Suprapubic skin (tissue), 4 donors: ENCODE measurements at regions not wholly inside any gene's neighbourhood (a gene's known extent, or its start where the extent isn't known, plus 50 kb on each side); places are given as distances from the start of the nearest gene placed in this dataset.

Source experiments
- DNase-seq, 2 donors: peaks; one replicate each; pipeline ENCODE4 v3.0.0-alpha.2; 2019; ENCODE audit warnings: low spot score in 2 of 2
- H3K27ac ChIP-seq: fragments of 200-600 bp; sonication (generic); one replicate; pipeline ENCODE4 v1.5.1; 2019
- H3K27me3 ChIP-seq: fragments of 200-600 bp; sonication (generic); one replicate; pipeline ENCODE4 v1.5.1; 2019
- H3K36me3 ChIP-seq: fragments of 200-600 bp; sonication (generic); one replicate; pipeline ENCODE4 v1.5.1; 2019
- H3K4me1 ChIP-seq: fragments of 200-600 bp; sonication (generic); one replicate; pipeline ENCODE4 v1.5.1; 2019
- H3K4me3 ChIP-seq: fragments of 200-600 bp; sonication (generic); one replicate; pipeline ENCODE4 v1.5.1; 2019; ENCODE audit warnings: mild to moderate bottlenecking
- H3K9me3 ChIP-seq: fragments of 200-600 bp; sonication (generic); one replicate; pipeline ENCODE4 v1.5.1; 2019
- EP300 ChIP-seq: sonication (generic); formaldehyde crosslinking; IDR thresholded peaks from one replicate; pipeline ENCODE4 v1.6.1; 2017; ENCODE audit warnings: antibody characterized with exemption
- POLR2A ChIP-seq, 2 donors: fragments of 450-650 bp; IDR thresholded peaks; one replicate each; pipeline ENCODE4 v1.6.1; 2017; ENCODE audit warnings: antibody characterized with exemption in 2 of 2, mild to moderate bottlenecking in 2 of 2, moderate library complexity in 2 of 2
- POLR2AphosphoS5 ChIP-seq, 3 donors: sonication (generic); formaldehyde crosslinking; IDR thresholded peaks; one replicate each; pipeline ENCODE4 v1.6.1; 2017; ENCODE audit warnings: antibody characterized with exemption in 3 of 3
- WGBS: methylation state at CpG from one replicate; pipeline ENCODE4 v1.1.5; 2018; 5-methylcytosine and 5-hydroxymethylcytosine counted together
- TF ChIP-seq, protein P1 (sequence below), 2 donors: fragments of 200-600 bp in 1 of 2; fragments of 450-650 bp in 1 of 2; sonication (generic) in 1 of 2; IDR thresholded peaks; one replicate each; pipeline ENCODE4 v1.5.1; 2016 to 2019; ENCODE audit warnings: antibody characterized with exemption in 2 of 2, mild to moderate bottlenecking in 1 of 2, moderate library complexity in 1 of 2

GRCh38 chr7:36037121-36037662 lies 115.9 kb upstream of the EEPD1 start:
- 20% methylated on average over 11 of the region's 11 CpGs for WGBS
- TF ChIP-seq, protein P1, sequence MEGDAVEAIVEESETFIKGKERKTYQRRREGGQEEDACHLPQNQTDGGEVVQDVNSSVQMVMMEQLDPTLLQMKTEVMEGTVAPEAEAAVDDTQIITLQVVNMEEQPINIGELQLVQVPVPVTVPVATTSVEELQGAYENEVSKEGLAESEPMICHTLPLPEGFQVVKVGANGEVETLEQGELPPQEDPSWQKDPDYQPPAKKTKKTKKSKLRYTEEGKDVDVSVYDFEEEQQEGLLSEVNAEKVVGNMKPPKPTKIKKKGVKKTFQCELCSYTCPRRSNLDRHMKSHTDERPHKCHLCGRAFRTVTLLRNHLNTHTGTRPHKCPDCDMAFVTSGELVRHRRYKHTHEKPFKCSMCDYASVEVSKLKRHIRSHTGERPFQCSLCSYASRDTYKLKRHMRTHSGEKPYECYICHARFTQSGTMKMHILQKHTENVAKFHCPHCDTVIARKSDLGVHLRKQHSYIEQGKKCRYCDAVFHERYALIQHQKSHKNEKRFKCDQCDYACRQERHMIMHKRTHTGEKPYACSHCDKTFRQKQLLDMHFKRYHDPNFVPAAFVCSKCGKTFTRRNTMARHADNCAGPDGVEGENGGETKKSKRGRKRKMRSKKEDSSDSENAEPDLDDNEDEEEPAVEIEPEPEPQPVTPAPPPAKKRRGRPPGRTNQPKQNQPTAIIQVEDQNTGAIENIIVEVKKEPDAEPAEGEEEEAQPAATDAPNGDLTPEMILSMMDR (IDR thresholded peaks at IDR 0.05), result no peak
- peak in 1 of 3 donors; percentile 54 for TF ChIP-seq POLR2AphosphoS5 (IDR thresholded peaks at IDR 0.05)
- peak in 1 of 2 donors; percentile 76 for DNase-seq
- Histone ChIP-seq H3K27ac (peak overlapping the region; percentile 63), H3K27me3 (no peaks in the 10 kb centered on the region), H3K4me1 (peaks cover 24% of the 10 kb centered on the region), H3K9me3 (no peaks in the 10 kb centered on the region), H3K4me3 (no peak overlapping the region), H3K36me3 (no peaks in the 10 kb centered on the region)

DNA sequence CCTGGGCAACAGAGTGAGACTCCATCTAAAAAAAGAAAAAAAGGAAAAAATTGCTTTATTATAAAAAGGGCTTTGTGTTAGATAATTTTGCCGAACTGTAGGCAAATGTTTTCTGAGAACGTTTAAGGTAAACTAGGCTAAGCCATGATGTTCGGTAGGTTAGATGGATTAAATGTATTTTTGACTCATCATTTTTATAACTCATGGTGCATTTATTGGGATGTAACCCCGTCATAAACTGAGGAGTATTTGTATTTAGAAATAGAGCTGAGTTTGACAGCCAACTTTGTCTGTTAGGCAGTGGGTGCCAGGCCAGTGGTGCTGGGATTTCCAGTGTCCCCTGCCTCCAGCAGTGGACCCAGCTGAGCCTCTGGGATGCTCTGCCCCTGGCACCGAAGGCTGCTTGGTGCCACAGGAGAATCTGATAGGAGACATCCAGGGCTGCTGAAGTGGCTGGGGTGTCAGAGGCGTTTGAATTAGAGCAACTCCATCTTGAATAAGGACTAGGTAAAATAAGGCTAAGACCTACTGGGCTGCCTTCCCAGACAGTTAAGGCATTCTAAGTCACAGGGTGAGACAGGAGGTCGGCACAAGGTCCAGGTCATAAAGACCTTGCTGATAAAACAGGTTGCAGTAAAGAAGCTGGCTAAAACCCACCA lies 114.9 kb upstream of the EEPD1 start:
- Histone ChIP-seq H3K36me3 (no peaks in the 10 kb centered on the region), H3K9me3 (no peaks in the 10 kb centered on the region), H3K27ac (no peak overlapping the region), H3K27me3 (no peaks in the 10 kb centered on the region), H3K4me3 (no peak overlapping the region), H3K4me1 (peaks cover 20% of the 10 kb centered on the region)
- TF ChIP-seq, protein P1 (IDR thresholded peaks at IDR 0.05), result no peak
- TF ChIP-seq POLR2A (IDR thresholded peaks at IDR 0.05) (no peak), POLR2AphosphoS5 (IDR thresholded peaks at IDR 0.05) (no peak), EP300 (no peak)
- WGBS, result 87% methylated on average over 7 of the region's 7 CpGs
- DNase-seq, result no peak

- Histone ChIP-seq H3K9me3 (no peaks in the 10 kb centered on the region), H3K27me3 (no peaks in the 10 kb centered on the region), H3K4me3 (no peak overlapping the region), H3K4me1 (peaks cover 21% of the 10 kb centered on the region), H3K27ac (no peak overlapping the region), H3K36me3 (no peaks in the 10 kb centered on the region)
- DNase-seq, result no peak
- WGBS, result 76% methylated on average over 11 of the region's 11 CpGs
- no peak for TF ChIP-seq EP300
- no peak for TF ChIP-seq POLR2A (IDR thresholded peaks at IDR 0.05)
- TF ChIP-seq, protein P1 (IDR thresholded peaks at IDR 0.05), result no peak
- no peak for TF ChIP-seq POLR2AphosphoS5 (IDR thresholded peaks at IDR 0.05)
These were observed 113.8 kb upstream of the EEPD1 start for GRCh38 chr7:36039243-36039642.

- 90% methylated on average over 3 of the region's 3 CpGs for WGBS
- DNase-seq, result no peak
- Histone ChIP-seq H3K27ac (no peak overlapping the region), H3K27me3 (no peaks in the 10 kb centered on the region), H3K4me3 (no peak overlapping the region), H3K9me3 (no peaks in the 10 kb centered on the region), H3K36me3 (no peaks in the 10 kb centered on the region), H3K4me1 (peaks cover 25% of the 10 kb centered on the region)
- TF ChIP-seq, protein P1 (IDR thresholded peaks at IDR 0.05), result no peak
- TF ChIP-seq POLR2A (IDR thresholded peaks at IDR 0.05), result no peak
- no peak for TF ChIP-seq POLR2AphosphoS5 (IDR thresholded peaks at IDR 0.05)
- TF ChIP-seq EP300, result no peak
These were observed 113.4 kb upstream of the EEPD1 start for GRCh38 chr7:36039671-36040070.

- no peaks in the 10 kb centered on the region for H3K36me3 ChIP-seq
- TF ChIP-seq POLR2A (IDR thresholded peaks at IDR 0.05) (no peak), EP300 (no peak), POLR2AphosphoS5 (IDR thresholded peaks at IDR 0.05) (no peak)
- TF ChIP-seq, protein P1 (IDR thresholded peaks at IDR 0.05), result no peak
- no peak overlapping the region for H3K27ac ChIP-seq
- no peaks in the 10 kb centered on the region for H3K27me3 ChIP-seq
- H3K4me3 ChIP-seq, result no peak overlapping the region
- 92% methylated on average over 3 of the region's 3 CpGs for WGBS
- no peaks in the 10 kb centered on the region for H3K9me3 ChIP-seq
- no peak for DNase-seq
- peaks cover 31% of the 10 kb centered on the region for H3K4me1 ChIP-seq
These were observed 112.4 kb upstream of the EEPD1 start for GRCh38 chr7:36040679-36041078.
